ENCODE measurements at regions not wholly inside any gene's neighbourhood (a gene's known extent, or its start where the extent isn't known, plus 50 kb on each side); places are given as distances from the start of the nearest gene placed in this dataset.
"Not testable (repeated sequence)": the region's sequence is repeated elsewhere in the genome, so short reads cannot be mapped to it uniquely, and the experiment has no call there.

- no peak for DNase-seq
- Histone ChIP-seq H3K4me3 (no peak overlapping the region), H3K4me1 (no peaks in the 10 kb centered on the region), H3K36me3 (no peaks in the 10 kb centered on the region), H3K27me3 (no peaks in the 10 kb centered on the region), H3K27ac (no peak overlapping the region), H3K9me3 (replicated peaks) (no peaks in the 10 kb centered on the region)
Measured at GRCh38 chr2:106307860-106308259, 113.8 kb upstream of the UXS1 start.

GRCh38 chr2:106306387-106306786 is 112.3 kb upstream of the UXS1 start:
- H3K27me3 ChIP-seq, result no peaks in the 10 kb centered on the region
- no peak for DNase-seq
- no peaks in the 10 kb centered on the region for H3K9me3 ChIP-seq (replicated peaks)
- no peak overlapping the region for H3K4me3 ChIP-seq
- no peak overlapping the region for H3K27ac ChIP-seq
- H3K36me3 ChIP-seq, result no peaks in the 10 kb centered on the region
- no peaks in the 10 kb centered on the region for H3K4me1 ChIP-seq

DNA sequence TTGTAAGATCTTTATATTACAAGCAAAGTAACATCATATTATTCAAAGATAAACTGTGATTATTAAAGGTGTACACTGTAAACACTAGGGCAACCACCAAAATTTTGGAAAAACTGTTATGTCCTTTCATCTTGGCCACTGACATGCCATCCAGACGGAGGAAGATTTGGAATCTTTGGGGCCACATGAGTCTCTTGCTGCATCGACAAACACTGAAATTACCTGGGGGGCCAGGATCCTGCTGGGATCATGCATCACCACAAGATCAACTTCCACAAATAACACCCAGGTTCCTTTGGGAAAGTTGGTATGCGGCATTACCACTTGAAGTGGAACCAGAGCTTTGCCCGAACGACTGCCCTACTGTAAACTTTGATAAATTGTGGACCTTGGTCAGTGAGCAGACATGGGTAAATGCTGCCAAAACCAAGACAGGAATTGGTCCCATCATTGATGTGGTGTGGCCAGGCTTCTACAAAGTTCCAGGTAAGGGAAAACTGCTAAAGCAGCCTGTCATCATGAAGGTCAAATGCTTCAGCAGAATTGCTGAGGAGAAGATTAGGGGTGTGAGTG is 110.6 kb upstream of the UXS1 start:
- no peaks in the 10 kb centered on the region for H3K9me3 ChIP-seq (replicated peaks)

GRCh38 chr2:106299696-106300095 is 105.6 kb upstream of the UXS1 start:
- H3K9me3 ChIP-seq (replicated peaks), result no peaks in the 10 kb centered on the region
- DNase-seq, result no peak
- no peaks in the 10 kb centered on the region for H3K27me3 ChIP-seq
- H3K4me1 ChIP-seq, result no peaks in the 10 kb centered on the region
- H3K4me3 ChIP-seq, result no peak overlapping the region
- H3K36me3 ChIP-seq, result no peaks in the 10 kb centered on the region
- H3K27ac ChIP-seq, result no peak overlapping the region

More for the DNA sequence above, 110.6 kb upstream of the UXS1 start:
- H3K36me3 ChIP-seq, result no peaks in the 10 kb centered on the region
- no peaks in the 10 kb centered on the region for H3K4me1 ChIP-seq
- DNase-seq, result no peak
- H3K4me3 ChIP-seq, result no peak overlapping the region
- no peak overlapping the region for H3K27ac ChIP-seq
- no peaks in the 10 kb centered on the region for H3K27me3 ChIP-seq

DNA sequence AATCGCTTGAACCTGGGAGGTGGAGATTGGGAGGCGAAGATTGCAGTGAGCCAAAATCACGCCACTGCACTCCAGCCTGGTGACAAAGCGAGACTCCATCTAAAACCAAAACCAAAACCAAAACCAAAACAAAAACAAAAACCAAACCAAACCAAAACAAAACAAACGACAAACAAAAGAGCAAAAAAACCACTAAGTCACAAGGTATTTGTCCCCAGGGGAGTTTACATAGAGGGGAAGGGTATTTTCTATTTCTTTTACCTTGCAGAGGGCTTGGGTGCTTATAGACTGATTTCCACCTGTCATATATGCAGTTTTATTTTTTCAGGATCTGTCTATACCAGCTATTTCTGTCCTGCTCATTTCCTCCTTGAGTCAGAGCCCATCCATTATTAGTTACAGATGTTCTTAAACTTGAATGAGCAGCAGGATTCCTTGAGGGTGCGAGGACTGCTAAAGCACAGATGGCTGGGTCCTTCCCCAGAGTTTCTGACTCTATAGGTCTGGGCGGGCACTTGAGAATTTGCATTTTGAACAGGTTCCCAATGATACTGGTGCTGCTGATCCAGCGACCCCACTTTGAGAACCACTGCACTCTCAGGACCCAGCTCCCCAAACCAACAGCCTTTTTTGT is 102.2 kb upstream of the UXS1 start:
- H3K4me1 ChIP-seq, result no peaks in the 10 kb centered on the region
- H3K4me3 ChIP-seq, result no peak overlapping the region
- no peaks in the 10 kb centered on the region for H3K27me3 ChIP-seq
- H3K36me3 ChIP-seq, result no peaks in the 10 kb centered on the region
- no peak overlapping the region for H3K27ac ChIP-seq
- no peak for DNase-seq
- no peaks in the 10 kb centered on the region for H3K9me3 ChIP-seq (replicated peaks)

DNA sequence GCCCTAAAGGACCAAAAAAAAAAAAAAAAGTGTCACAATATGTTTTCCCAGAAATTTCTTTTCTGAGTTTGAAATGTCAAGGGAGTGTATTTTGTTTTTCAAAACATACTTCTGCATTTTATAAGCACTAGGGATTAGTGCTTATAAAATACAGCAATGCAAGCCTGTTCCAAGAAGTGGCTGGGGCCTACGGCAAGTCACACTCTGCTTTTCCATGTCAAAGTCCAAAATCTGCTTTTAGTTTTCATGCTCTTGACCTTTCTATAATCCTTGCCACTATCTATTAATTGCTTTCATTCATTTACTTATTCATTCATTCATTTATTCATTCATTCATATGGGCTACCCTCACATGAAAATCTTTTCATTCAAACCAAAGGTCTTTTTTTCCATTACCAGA is 100.1 kb upstream of the UXS1 start:
- DNase-seq, result no peak
- H3K4me1 ChIP-seq, result no peaks in the 10 kb centered on the region
- H3K9me3 ChIP-seq (replicated peaks), result no peaks in the 10 kb centered on the region
- no peaks in the 10 kb centered on the region for H3K27me3 ChIP-seq
- no peak overlapping the region for H3K4me3 ChIP-seq
- no peaks in the 10 kb centered on the region for H3K36me3 ChIP-seq
- no peak overlapping the region for H3K27ac ChIP-seq

DNA sequence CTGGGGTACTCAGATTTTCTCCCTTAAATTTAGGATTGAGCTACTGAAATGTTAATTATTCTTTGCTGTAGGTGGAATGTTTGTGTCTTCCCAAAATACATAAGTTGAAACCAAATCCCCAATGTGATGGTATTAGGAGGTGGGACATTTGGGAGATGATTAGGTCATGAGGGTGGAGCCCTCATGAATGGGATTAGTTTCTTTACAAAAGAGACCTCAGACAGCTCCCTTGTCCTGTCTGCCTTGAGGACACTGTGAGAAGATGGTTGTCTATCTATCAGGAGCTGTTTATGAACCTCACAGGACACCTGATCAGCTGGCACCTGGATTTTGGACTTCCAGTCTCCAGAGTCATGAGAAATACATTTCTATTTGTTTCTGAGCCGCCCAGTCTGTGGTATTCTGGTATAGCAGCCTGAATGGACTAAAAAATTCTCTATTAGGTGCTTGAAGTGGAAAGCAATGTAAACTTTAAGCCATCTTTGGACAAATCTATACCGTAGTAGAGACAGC is 99.2 kb upstream of the UXS1 start:
- Histone ChIP-seq H3K27ac (no peak overlapping the region), H3K4me1 (no peaks in the 10 kb centered on the region), H3K9me3 (replicated peaks) (no peaks in the 10 kb centered on the region), H3K4me3 (no peak overlapping the region), H3K27me3 (no peaks in the 10 kb centered on the region), H3K36me3 (no peaks in the 10 kb centered on the region)
- no peak for DNase-seq

DNA sequence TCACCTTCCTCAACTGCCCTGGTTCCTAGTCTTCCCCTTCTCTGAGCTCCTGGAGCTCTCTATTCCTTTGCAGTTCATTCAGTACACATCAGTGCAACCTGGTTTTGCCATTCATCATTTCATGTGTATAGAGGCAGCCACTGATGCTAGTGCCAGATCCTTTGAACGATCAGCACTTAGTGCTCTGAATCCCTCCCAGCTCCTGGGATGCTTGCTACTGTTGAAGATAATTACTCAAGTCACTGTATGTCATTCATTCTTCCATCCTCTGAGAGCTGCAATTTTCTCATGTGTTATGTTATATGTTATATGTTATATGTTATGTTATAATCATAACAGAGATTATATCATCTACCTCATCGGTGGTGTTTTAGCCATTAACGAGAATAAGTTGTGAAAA is 98.5 kb upstream of the UXS1 start:
- Histone ChIP-seq H3K27me3 (no peaks in the 10 kb centered on the region), H3K4me1 (no peaks in the 10 kb centered on the region), H3K4me3 (no peak overlapping the region), H3K9me3 (replicated peaks) (no peaks in the 10 kb centered on the region), H3K27ac (no peak overlapping the region), H3K36me3 (no peaks in the 10 kb centered on the region)
- no peak for DNase-seq

DNA sequence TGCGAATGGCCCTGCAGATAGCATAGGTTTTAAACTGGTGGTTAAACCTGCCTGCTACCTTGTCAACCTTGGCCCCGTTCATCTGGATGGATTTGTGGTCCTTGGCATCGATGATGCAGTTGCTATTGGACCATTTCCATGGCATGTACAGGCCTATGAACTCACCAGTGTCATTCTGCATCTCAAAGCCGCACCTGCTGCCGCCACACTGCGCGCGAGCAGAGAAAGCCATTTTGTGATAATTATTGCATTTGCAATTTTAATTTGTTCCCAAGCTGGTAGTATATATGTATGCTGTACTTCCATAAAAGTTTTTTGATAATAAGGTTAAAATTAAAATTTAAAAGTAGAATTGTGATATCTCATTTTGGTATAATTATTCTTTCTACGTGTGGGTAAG is 94.8 kb upstream of the UXS1 start:
- Histone ChIP-seq H3K36me3 (no peaks in the 10 kb centered on the region), H3K4me1 (no peaks in the 10 kb centered on the region), H3K9me3 (replicated peaks) (no peaks in the 10 kb centered on the region), H3K4me3 (no peak overlapping the region), H3K27me3 (no peaks in the 10 kb centered on the region), H3K27ac (no peak overlapping the region)
- no peak for DNase-seq

GRCh38 chr2:106285237-106285829 is 91.2 kb upstream of the UXS1 start:
- Histone ChIP-seq H3K4me1 (no peaks in the 10 kb centered on the region), H3K27me3 (no peaks in the 10 kb centered on the region), H3K4me3 (no peak overlapping the region), H3K36me3 (no peaks in the 10 kb centered on the region), H3K27ac (no peak overlapping the region), H3K9me3 (replicated peaks) (no peaks in the 10 kb centered on the region)
- no peak for DNase-seq

GRCh38 chr2:106284691-106285202 is 90.6 kb upstream of the UXS1 start:
- Histone ChIP-seq H3K9me3 (replicated peaks) (no peaks in the 10 kb centered on the region), H3K4me1 (no peaks in the 10 kb centered on the region), H3K4me3 (no peak overlapping the region), H3K36me3 (no peaks in the 10 kb centered on the region), H3K27me3 (no peaks in the 10 kb centered on the region), H3K27ac (no peak overlapping the region)
- no peak for DNase-seq

- H3K4me1 ChIP-seq, result no peaks in the 10 kb centered on the region
- no peak overlapping the region for H3K27ac ChIP-seq
- no peak overlapping the region for H3K4me3 ChIP-seq
- H3K9me3 ChIP-seq (replicated peaks), result no peaks in the 10 kb centered on the region
- H3K27me3 ChIP-seq, result no peaks in the 10 kb centered on the region
- no peak for DNase-seq
- H3K36me3 ChIP-seq, result no peaks in the 10 kb centered on the region
Measured at GRCh38 chr2:106284255-106284654, 90.2 kb upstream of the UXS1 start.

GRCh38 chr2:106283228-106284152 is 89.4 kb upstream of the UXS1 start:
- peak in 1 of 2 experiments; percentile 8 for DNase-seq
- not testable (repeated sequence) for H3K9me3 ChIP-seq (replicated peaks); H3K27me3 ChIP-seq; H3K4me1 ChIP-seq; H3K27ac ChIP-seq; H3K36me3 ChIP-seq; H3K4me3 ChIP-seq

DNA sequence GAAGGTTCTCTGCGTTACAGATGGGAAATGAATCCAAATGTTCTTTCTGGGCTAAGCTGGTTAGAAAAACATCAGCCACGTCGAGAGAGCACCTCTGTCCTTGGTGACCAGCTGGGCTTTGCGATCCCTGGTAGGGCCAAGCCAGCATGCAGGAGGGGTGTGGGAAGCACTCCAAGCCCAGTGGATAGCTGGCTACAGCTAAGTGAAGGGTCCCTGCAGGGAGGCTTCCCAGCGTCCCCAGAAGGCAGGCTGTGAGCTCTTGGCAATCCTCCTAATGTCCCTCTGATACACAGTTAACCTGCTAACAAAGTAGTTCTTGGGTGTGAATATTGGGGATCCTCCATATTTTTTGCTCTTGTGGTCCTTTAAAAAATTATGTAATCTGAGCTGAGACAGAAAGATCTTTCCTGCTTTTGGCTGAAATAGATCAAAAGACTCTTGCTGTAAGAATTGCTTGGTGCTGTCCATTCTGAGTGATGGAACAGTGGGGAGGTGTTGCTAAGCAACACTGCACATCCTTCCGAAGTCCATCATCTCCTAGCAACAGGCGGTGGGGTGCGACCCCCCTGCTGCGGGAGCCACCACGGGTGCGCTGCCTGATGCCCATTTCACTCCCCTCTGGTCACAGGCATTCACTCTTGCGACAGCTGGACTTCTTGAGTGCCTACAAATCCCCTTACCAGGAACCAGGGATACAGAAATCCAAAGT is 88.5 kb upstream of the UXS1 start:
- no peak overlapping the region for H3K4me3 ChIP-seq
- peak in 1 of 2 experiments; percentile 16 for DNase-seq
- H3K9me3 ChIP-seq (replicated peaks), result no peaks in the 10 kb centered on the region
- no peaks in the 10 kb centered on the region for H3K27me3 ChIP-seq
- H3K27ac ChIP-seq, result no peak overlapping the region
- no peaks in the 10 kb centered on the region for H3K4me1 ChIP-seq
- H3K36me3 ChIP-seq, result no peaks in the 10 kb centered on the region
